Right atrium auricular region (tissue), 2 donors: ENCODE measurements at regions not wholly inside any gene's neighbourhood (a gene's known extent, or its start where the extent isn't known, plus 50 kb on each side); places are given as distances from the start of the nearest gene placed in this dataset.

Experiments
- DNase-seq: peaks from one replicate; pipeline ENCODE4 v3.0.0-alpha.2; 2019; ENCODE audit warnings: low spot score
- H3K27ac ChIP-seq, 2 donors: fragments of 200-600 bp; sonication (generic); 1 replicate in 1 of 2; 2 replicates in 1 of 2; pipeline ENCODE4 v1.5.1; 2016 to 2019
- H3K27me3 ChIP-seq, 2 donors: fragments of 200-600 bp; sonication (generic); one replicate each; pipeline versions ENCODE4 v1.5.1 to v1.6.0; 2017 to 2019
- H3K36me3 ChIP-seq: fragments of 200-600 bp; sonication (generic); one replicate; pipeline ENCODE4 v1.5.1; 2016
- H3K4me1 ChIP-seq, 2 donors: fragments of 200-600 bp; sonication (generic); one replicate each; pipeline versions ENCODE4 v1.5.1 to v1.6.0; 2017 to 2019
- H3K4me3 ChIP-seq, 2 donors: fragments of 200-600 bp; sonication (generic); 1 replicate in 1 of 2; 2 replicates in 1 of 2; pipeline ENCODE4 v1.5.1; 2017 to 2019; ENCODE audit warnings: mild to moderate bottlenecking in 1 of 2, moderate library complexity in 1 of 2
- H3K9me3 ChIP-seq, 2 donors: fragments of 200-600 bp; sonication (generic); one replicate each; pipeline ENCODE4 v1.5.1; 2019
- TF ChIP-seq, protein P1 (sequence below), 2 donors: fragments of 200-600 bp; sonication (generic); IDR thresholded peaks; one replicate each; pipeline ENCODE4 v1.5.1; 2019; ENCODE audit warnings: antibody characterized with exemption in 2 of 2

- Histone ChIP-seq H3K27ac (no peak overlapping the region), H3K9me3 (no peaks in the 10 kb centered on the region), H3K4me3 (no peak overlapping the region), H3K27me3 (no peaks in the 10 kb centered on the region), H3K4me1 (no peaks in the 10 kb centered on the region), H3K36me3 (no peaks in the 10 kb centered on the region)
- DNase-seq: no peak
- TF ChIP-seq, protein P1, sequence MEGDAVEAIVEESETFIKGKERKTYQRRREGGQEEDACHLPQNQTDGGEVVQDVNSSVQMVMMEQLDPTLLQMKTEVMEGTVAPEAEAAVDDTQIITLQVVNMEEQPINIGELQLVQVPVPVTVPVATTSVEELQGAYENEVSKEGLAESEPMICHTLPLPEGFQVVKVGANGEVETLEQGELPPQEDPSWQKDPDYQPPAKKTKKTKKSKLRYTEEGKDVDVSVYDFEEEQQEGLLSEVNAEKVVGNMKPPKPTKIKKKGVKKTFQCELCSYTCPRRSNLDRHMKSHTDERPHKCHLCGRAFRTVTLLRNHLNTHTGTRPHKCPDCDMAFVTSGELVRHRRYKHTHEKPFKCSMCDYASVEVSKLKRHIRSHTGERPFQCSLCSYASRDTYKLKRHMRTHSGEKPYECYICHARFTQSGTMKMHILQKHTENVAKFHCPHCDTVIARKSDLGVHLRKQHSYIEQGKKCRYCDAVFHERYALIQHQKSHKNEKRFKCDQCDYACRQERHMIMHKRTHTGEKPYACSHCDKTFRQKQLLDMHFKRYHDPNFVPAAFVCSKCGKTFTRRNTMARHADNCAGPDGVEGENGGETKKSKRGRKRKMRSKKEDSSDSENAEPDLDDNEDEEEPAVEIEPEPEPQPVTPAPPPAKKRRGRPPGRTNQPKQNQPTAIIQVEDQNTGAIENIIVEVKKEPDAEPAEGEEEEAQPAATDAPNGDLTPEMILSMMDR (IDR thresholded peaks at IDR 0.05): no peak
Observed at GRCh38 chr11:20249796-20250195, 89.5 kb upstream of the DBX1 start.

DNA sequence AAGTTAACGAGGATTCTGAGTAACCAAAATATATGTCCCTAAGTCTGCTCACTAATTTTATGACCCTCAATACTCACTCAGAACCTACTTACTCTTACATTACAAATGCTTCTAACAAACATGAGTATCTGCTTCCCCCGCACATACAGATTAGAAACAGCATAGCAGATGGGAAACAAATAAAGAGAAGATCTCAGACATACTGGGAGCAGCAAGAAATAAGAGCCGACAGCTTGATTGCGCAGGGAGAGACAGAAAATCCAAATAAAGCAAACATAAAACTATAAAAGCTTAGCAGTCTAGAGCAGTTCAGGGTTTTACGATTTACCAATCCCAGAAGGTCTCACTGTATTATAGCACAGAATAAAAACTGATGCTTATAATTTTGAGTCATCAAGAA, 89.1 kb upstream of the DBX1 start:
- no peaks in the 10 kb centered on the region for H3K27me3 ChIP-seq
- H3K9me3 ChIP-seq: no peaks in the 10 kb centered on the region
- H3K36me3 ChIP-seq: no peaks in the 10 kb centered on the region
- H3K27ac ChIP-seq: no peak overlapping the region
- no peak for DNase-seq
- no peaks in the 10 kb centered on the region for H3K4me1 ChIP-seq
- no peak overlapping the region for H3K4me3 ChIP-seq
- TF ChIP-seq, protein P1 (IDR thresholded peaks at IDR 0.05): no peak

DNA sequence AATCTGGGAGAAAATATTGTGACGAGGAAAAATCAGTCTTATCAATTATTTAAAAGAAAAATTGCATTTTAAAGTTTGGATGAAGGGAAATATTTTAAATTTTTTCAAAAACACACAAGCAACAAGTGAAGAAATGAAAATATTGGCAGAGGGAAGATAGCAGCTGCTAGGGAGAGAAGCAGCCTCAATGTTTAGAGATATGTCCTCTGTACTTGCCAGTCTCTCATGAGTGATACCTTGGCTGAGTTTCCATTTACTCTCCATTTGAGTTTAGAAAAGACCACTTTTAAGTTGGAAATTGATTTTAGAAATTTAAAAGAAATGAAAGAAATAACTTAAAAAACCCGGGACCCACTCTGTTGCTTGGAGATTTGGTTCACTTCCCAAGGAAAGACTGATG, 88.6 kb upstream of the DBX1 start:
- no peaks in the 10 kb centered on the region for H3K9me3 ChIP-seq
- TF ChIP-seq, protein P1 (IDR thresholded peaks at IDR 0.05): no peak
- H3K4me3 ChIP-seq: no peak overlapping the region
- no peak for DNase-seq
- H3K36me3 ChIP-seq: no peaks in the 10 kb centered on the region
- no peaks in the 10 kb centered on the region for H3K27me3 ChIP-seq
- no peaks in the 10 kb centered on the region for H3K4me1 ChIP-seq
- no peak overlapping the region for H3K27ac ChIP-seq

DNA sequence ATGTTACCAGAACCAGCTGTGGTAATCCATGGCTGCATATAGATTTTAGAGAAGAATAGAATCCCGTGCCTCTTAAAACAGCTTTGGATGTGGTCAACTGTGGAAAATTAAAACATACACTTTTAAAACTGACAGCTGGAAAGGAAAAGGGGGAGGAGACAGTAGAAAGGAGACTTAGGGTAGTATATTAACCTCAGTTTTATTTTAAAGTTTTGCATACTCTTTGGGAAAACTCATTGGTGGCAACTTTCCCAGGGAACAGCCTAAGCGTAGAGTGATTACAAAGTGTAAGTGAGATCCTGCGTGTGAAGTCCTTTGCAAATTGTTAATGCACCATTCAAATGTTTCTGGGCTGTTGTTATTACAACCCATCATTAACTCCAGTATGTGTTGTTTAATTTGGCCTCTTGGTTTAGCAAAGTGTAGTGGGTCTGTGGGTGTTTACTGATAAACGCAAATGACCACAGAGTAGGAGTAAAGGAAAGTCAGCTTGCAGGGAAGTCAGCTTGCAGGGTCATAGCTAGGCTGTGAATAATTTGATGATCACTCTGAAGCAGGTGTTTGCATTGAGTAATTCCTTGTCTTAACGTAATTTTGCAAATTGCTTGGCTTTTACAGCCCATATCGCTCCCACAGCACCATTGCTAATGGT, 88.0 kb upstream of the DBX1 start:
- TF ChIP-seq, protein P1 (IDR thresholded peaks at IDR 0.05): no peak
- Histone ChIP-seq H3K9me3 (no peaks in the 10 kb centered on the region), H3K27me3 (no peaks in the 10 kb centered on the region), H3K27ac (no peak overlapping the region), H3K4me1 (no peaks in the 10 kb centered on the region), H3K4me3 (no peak overlapping the region), H3K36me3 (no peaks in the 10 kb centered on the region)
- no peak for DNase-seq

- no peaks in the 10 kb centered on the region for H3K27me3 ChIP-seq
- H3K36me3 ChIP-seq: no peaks in the 10 kb centered on the region
- TF ChIP-seq, protein P1 (IDR thresholded peaks at IDR 0.05): no peak
- no peak overlapping the region for H3K27ac ChIP-seq
- no peaks in the 10 kb centered on the region for H3K4me1 ChIP-seq
- H3K4me3 ChIP-seq: no peak overlapping the region
- no peaks in the 10 kb centered on the region for H3K9me3 ChIP-seq
- no peak for DNase-seq
Observed at GRCh38 chr11:20247591-20248007, 87.3 kb upstream of the DBX1 start.

DNA sequence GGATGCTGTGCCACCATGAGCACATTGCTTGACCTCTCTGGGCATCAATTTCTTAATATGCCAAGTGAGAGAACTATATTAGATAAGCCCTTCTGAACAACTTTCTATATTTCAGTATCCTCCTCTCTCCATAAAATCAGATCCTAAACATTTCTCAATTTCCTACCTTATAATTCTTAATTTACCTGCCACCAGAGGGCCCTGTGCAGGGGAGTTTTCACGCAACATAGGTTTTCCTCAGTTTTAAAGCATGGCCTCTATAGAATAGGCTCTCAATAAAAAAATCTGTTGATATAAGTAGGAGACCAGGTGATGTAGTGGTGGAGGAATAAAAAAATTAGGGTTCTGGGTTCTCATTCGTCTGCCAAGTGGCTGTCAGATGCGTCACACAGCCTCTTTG, 83.7 kb upstream of the DBX1 start:
- H3K27ac ChIP-seq: no peak overlapping the region
- H3K4me1 ChIP-seq: no peaks in the 10 kb centered on the region
- TF ChIP-seq, protein P1 (IDR thresholded peaks at IDR 0.05): peak in 1 of 2 donors; percentile 12
- no peaks in the 10 kb centered on the region for H3K36me3 ChIP-seq
- no peak overlapping the region for H3K4me3 ChIP-seq
- DNase-seq: no peak
- H3K9me3 ChIP-seq: peaks cover 0 to 17% of the 10 kb centered on the region in 2 donors
- H3K27me3 ChIP-seq: no peaks in the 10 kb centered on the region
